ENCODE measurements at regions not wholly inside any gene's neighbourhood (a gene's known extent, or its start where the extent isn't known, plus 50 kb on each side); places are given as distances from the start of the nearest gene placed in this dataset.

- DNase-seq, result no peak
Measured at GRCh38 chr13:111911121-111911720, 155.7 kb upstream of the SOX1 start.

DNA sequence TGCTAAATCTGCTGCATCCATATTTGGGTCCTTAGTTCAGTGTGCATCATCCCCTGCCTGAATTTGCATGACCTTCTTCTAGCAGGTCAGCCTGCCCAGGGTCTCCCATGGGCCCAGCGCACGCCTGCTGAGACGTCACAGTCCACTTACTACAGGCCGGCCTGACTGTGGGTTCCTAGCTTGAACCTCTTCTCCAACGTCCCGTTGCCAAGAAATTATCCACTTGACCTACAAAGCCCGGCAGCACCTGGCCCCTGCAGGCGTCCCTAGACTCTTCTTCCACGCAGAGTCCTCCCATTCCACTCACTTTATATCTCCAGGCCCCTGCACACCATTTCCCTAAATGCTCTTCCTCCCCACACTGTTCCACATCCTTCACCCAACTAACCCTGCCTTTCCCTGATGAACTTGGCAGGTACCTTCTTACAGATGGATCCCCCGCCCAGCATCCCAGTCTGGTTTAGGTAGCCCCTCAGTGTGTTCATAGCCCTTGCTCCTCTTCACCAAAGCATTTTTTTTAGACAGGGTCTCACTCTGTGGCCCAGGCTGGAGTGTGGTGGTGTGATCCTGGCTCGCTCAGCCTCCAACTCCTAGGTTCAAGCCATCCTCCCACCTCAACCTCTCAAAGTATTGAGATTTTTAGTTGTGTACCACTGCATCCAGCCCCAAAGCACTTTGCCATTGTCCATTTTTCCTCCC lies 155.0 kb upstream of the SOX1 start:
- no peak for DNase-seq

DNA sequence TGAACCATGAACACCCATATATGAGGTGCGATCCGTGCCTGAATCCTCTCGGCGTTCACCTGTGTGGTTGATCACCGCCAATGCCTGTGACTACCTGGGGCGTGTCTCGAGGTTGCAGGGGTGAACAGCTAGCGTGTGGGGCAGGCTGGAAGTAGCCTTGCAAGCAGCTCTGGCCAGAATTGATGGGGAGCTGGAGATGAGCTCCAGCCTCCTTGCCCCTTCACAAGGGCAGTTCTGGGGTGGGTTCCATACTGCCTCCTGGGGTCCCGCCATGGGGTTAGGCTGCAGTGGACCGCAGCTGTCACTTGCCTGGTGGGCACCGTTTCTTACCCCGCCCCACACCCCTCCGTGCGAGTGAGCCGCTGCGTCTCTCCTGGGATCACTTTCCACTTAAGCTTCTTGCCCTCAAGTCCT lies 154.5 kb upstream of the SOX1 start:
- DNase-seq, result no peak

GRCh38 chr13:111912991-111913760 lies 153.8 kb upstream of the SOX1 start:
- DNase-seq, result no peak

- DNase-seq, result no peak
Measured at GRCh38 chr13:111913761-111914140, 153.2 kb upstream of the SOX1 start.

DNA sequence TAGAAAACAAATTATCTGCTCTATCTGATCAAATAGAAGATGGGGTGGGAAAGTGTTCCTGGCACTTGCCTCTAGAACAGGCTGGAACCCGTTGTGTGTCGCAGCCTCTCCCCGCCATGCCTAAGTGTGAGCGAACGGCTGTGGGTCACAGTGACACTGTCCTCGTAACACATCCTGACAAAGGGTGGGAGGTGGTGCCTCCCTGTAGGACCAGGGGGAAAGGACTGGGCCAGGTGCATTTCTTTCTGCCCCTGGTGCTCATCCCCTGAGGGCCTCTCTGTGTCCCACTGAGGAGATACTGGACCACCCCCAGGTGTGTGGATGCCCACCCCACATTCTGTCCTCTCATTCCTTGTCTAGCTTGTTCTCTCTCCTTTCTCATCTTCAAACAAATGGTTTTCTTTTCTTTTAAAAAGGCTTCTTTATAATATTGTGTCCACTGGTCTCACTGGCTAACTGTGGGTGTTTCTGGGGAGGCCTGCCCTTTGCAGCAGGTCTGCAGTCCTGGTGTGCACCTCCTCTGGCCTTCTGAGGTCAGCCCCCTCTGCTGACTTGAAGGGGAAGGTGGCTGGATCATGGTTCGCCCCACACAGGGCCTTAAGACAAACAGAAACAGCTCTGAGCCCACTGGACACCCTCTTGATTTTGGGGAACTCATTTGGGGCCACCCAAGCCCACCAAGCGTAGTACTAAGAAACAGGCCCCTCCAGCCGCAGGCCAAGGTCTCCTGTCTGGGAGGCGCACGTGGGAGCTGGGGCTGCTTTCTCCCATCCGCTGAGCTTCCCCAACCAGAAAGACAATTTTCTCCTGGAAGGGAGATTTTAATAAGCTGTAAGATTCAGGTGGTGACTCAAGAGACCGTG lies 152.5 kb upstream of the SOX1 start:
- DNase-seq, result no peak

- no peak for DNase-seq
Measured at GRCh38 chr13:111915104-111915551, 151.8 kb upstream of the SOX1 start.

- no peak for DNase-seq
Measured at GRCh38 chr13:111916201-111916600, 150.7 kb upstream of the SOX1 start.

DNA sequence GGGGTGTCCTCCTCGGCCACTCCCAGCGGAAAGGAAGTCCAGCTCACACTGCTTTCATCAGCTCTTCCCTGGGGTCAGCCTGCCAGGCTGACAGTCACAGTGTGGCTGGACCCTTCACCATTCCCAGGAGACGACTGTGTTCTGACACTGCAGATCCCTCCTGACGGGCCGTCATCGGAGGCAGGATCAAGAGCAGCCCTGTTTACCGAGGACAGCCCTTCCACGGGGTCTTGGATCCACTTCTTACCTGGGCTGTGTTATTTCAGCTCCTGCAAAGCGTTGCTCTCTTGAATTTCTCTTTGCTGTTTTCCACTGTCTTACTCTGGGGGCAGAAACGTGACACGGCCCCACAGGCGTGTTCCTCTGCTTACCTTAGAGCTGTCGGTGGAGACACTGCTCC lies 149.9 kb upstream of the SOX1 start:
- DNase-seq, result no peak

DNA sequence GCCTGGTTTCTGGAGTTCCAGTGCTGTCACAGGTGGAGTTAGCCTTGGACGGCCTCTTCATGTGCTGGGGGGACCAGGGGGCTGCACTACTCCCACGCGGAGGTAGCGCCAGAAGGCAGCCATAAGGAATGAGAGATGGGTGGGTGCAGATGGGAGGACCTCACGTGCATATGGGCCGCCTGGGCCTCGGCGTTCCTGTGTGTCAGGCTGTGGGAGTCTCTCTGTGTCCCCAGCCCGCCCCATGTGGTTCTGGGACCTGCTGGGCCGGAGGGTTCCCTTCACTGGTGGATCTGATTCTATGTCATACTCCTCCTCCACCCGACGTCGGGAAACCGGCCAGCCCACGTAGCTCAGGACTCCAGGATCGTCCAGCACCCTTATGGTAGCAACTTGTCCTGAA lies 149.0 kb upstream of the SOX1 start:
- no peak for DNase-seq

DNA sequence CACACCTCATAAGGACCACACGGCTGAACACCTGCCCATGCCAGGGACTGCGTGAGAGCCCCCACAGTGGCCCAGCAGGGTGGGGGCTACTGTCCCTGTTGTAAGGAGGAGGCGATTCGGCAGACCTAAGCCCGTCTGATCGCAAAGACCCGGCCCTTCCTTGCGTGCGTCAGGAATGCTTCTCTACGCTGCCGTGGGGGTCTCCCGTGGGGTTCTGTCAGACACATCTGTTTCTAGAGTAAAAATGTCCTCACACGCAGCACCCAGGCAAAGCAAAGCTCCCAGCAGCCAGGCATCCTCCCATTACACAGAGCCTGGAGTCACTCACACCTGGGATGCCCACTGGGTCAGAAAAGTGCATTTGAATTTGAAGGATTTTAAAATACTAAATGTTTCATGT lies 147.7 kb upstream of the SOX1 start:
- no peak for DNase-seq

DNA sequence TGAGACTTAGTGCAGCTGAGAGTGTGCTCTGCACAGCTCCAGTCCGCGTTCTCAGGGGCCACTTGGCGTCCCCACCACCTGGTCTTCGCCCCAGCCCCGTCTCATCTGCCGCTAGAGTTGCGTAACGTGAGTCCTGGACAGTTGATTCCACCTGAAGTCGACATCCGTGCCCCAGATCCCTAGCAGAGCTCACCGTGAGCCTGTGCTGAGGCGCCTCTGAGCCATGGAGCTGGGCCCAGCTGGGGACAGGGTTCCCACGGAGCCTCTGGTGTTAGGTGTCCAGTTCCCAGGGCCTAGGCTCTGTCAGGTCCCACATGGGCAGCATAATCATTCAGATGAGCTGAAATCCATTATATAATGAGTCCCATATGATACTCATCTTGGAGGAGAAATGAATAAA lies 147.1 kb upstream of the SOX1 start:
- no peak for DNase-seq

GRCh38 chr13:111920306-111920931 lies 146.5 kb upstream of the SOX1 start:
- no peak for DNase-seq

DNA sequence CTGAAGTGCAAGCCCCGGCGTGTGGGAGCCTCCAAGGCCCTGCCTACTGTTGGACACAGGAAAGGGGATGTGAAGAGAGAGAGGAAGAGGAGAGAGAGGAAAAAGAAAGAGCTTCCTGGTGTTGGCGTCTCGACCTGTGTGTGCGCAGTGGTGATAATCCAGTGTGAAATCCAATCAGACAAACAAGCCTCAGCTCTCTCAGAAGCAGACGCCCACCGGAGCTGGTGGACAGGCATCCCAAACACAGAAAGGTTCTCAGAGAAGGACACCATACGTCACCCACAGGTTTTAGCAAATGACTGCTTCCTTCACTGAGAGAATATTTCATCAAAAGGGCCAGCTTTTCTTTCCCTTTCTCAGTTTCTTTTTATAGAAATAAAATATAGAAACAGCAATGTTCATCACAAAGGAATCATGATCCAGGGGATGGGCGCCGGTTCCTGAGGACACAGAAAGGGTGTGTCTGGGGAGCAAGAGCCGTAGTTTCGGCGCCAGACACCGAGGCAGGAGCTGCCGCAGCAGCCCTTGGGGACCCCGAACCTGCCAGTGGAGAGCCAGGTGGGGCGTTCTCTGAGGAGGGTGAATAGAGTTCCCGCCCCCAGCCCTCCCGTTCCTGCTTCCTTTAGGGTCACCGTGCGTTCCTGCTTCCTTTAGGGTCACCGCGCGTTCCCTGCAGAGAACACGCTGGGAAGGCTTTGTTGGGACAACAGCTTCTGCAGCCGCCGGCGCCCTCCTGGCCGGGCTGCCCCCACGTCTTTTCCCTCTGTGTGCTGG lies 145.8 kb upstream of the SOX1 start:
- DNase-seq, result no peak

GRCh38 chr13:111922086-111922485 lies 144.9 kb upstream of the SOX1 start:
- DNase-seq, result no peak

DNA sequence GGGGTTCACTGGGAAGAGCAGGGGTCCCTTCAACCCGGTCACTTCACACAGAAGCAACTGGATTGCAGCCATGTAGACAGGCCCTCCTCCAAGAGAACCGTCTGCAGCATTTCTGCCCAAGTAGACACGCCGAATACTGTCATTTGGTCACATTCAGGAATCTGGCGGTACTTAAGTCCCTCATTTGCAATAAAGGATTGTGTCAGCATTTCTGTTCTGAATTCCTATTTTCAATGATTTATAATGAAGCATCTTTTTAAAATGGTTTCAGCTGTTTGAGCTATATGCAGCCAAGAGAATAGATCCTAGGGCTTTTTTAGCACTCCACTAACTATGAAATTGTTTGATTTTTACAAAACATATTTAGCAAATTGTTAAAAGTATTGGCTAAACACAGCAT lies 143.5 kb upstream of the SOX1 start:
- DNase-seq, result no peak

GRCh38 chr13:111923991-111924677 lies 142.8 kb upstream of the SOX1 start:
- DNase-seq, result no peak

- no peak for DNase-seq
Measured at GRCh38 chr13:111924678-111925075, 142.3 kb upstream of the SOX1 start.

DNA sequence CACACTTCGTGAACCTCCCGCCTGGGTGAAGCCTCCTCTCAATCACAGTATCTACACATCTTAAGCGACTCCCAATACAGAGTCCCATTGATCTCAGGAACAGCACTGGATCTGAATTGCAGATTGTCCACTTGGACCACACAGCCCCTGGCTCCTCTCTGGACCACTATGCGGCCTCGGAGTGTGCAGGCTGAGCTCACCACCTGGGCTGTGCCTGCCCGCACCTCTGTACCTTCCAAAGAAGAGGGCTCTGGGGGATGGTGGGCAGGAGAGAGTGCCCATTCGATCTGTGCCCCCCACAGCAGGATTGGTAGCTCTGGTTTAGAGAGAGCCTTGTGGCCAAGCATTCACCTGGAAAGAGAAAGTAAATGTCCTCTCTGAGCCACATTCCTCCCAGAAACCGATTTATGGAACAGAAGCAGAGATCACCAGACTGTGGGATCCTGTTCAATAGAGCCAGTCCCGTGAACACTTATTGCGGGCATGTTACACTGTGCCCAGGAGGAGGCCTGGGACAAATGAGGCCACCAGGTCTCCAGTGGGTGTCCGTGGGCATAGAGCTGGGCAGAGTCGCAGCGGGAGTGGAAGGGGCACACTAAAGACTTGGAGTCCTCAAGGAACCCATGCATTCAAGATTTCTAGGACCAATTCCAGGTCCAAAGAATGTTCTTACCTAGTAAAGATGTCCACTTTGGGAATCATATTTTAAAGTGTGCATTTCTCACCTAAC lies 141.6 kb upstream of the SOX1 start:
- DNase-seq, result no peak
